ENCODE measurements at regions not wholly inside any gene's neighbourhood (a gene's known extent, or its start where the extent isn't known, plus 50 kb on each side); places are given as distances from the start of the nearest gene placed in this dataset.

- Histone ChIP-seq H3K4me2 (ENCODE audit: insufficient read depth, low read length) (no peak overlapping the region), H2AFZ (ENCODE audit: low read depth, low read length) (no peak overlapping the region), H3K27me3 (ENCODE audit: control insufficient read depth in 2 of 2, insufficient read depth in 2 of 2, low read length in 2 of 2) (no peaks in the 10 kb centered on the region), H3K9me3 (replicated peaks; ENCODE audit: control insufficient read depth, insufficient read depth, low read length) (no peaks in the 10 kb centered on the region), H3K36me3 (ENCODE audit: control insufficient read depth in 2 of 2, extremely low read depth in 1 of 2, insufficient read depth in 2 of 2, low read length in 2 of 2) (no peaks in the 10 kb centered on the region), H4K20me1 (replicated peaks; ENCODE audit: control insufficient read depth, extremely low read depth, insufficient read depth, low read length) (no peaks in the 10 kb centered on the region), H3K27ac (ENCODE audit: insufficient read depth, low read depth, low read length) (no peak overlapping the region), H3K4me3 (replicated peaks in 1 of 3; ENCODE audit: insufficient read depth in 1 of 3, low read depth in 1 of 3, low read length in 3 of 3) (no peak overlapping the region), H3K9ac (replicated peaks; ENCODE audit: extremely low read depth, insufficient read depth, low read length) (no peak overlapping the region), H3K4me1 (ENCODE audit: control insufficient read depth, extremely low read depth, insufficient read depth, low read length) (no peaks in the 10 kb centered on the region), H3K9me1 (replicated peaks; ENCODE audit: control insufficient read depth, extremely low read depth, insufficient read depth, low read length) (no peaks in the 10 kb centered on the region), H3K79me2 (ENCODE audit: control insufficient read depth, insufficient read depth, low read length) (no peaks in the 10 kb centered on the region)
- FAIRE-seq (no peak), DNase-seq (ENCODE audit: low read depth, low spot score) (no peak)
- POLR2A ChIA-PET: no interaction called here
- intact Hi-C loops (cut with micrococcal nuclease): no loop called here
- CTCF ChIA-PET: no interaction called here
- no TSS peak for BruUV-seq (replicated peaks)
- TF ChIP-seq POLR2AphosphoS5 (IDR thresholded peaks at IDR 0.05; ENCODE audit: insufficient read depth, low read depth, low read length): no peak
- no peak for TF ChIP-seq GATA2 (IDR thresholded peaks at IDR 0.05; ENCODE audit: insufficient read depth, insufficient read length, low read depth, low read length)
- TF ChIP-seq MYC (IDR thresholded peaks at IDR 0.05; ENCODE audit: low read depth, low read length): no peak
- no peak for TF ChIP-seq CTCF (IDR thresholded peaks at IDR 0.05; ENCODE audit: extremely low read depth in 1 of 2, insufficient read depth in 1 of 2, low read depth in 1 of 2, low read length in 2 of 2)
- no peak for TF ChIP-seq MAX (IDR thresholded peaks at IDR 0.05; ENCODE audit: insufficient read depth, insufficient read length)
- no peak for TF ChIP-seq FOS (IDR thresholded peaks at IDR 0.05; ENCODE audit: borderline replicate concordance, insufficient read depth, low read length)
- no peak for TF ChIP-seq EZH2 (IDR thresholded peaks at IDR 0.05; ENCODE audit: borderline replicate concordance, low read depth, low read length, severe bottlenecking)
- TF ChIP-seq JUN (IDR thresholded peaks at IDR 0.05; ENCODE audit: borderline replicate concordance, insufficient read depth, insufficient read length, low read depth): no peak
- TF ChIP-seq POLR2A (IDR thresholded peaks at IDR 0.05; ENCODE audit: low read depth, low read length): no peak
- dilution Hi-C loops (cut with MboI; ENCODE audit: extremely low pct_ligation_motif_present, low sequenced_read_pairs): no loop called here
Observed at GRCh38 chr11:26936109-26936508, 57.8 kb upstream of the FIBIN start.

Data from endothelial cell of umbilical vein (primary cell).